Activated CD4-positive, alpha-beta T cell treated with anti-CD3 and anti-CD28 coated beads for 36 hours (primary cell): ENCODE measurements at regions not wholly inside any gene's neighbourhood (a gene's known extent, or its start where the extent isn't known, plus 50 kb on each side); places are given as distances from the start of the nearest gene placed in this dataset.

Experiments
- ATAC-seq: fragments of 200-7000 bp; cut with Tn5 transposase; one replicate; pipeline ENCODE4 v1.10.0; 2021; ENCODE audit warnings: mild to moderate bottlenecking, moderate library complexity
- CTCF ChIA-PET: fragments of 350-600 bp; sonication (Branson Sonifier 250); formaldehyde crosslinking; loops from one replicate; lab custom pipeline; 2021; ENCODE audit warnings: antibody characterized with exemption; lab: Charles Lee
- POLR2A ChIA-PET: fragments of 350-600 bp; sonication (Branson Sonifier 250); formaldehyde crosslinking; loops from one replicate; lab custom pipeline; 2021; ENCODE audit warnings: antibody characterized with exemption, inconsistent platforms; lab: Charles Lee
- DNase-seq: peaks from one replicate; pipeline ENCODE4 v3.0.0-alpha.2; 2020
- H3K27ac Mint-ChIP-seq: one replicate; pipeline ENCODE4 v1.8.0; 2021; ENCODE audit warnings: mixed read lengths
- H3K27me3 Mint-ChIP-seq: one replicate; pipeline ENCODE4 v1.8.0; 2021; ENCODE audit warnings: mixed read lengths
- H3K36me3 Mint-ChIP-seq: one replicate; pipeline ENCODE4 v1.8.0; 2021; ENCODE audit warnings: low read depth, mixed read lengths
- H3K4me1 Mint-ChIP-seq: one replicate; pipeline ENCODE4 v1.8.0; 2021; ENCODE audit warnings: mixed read lengths
- H3K4me3 Mint-ChIP-seq: one replicate; pipeline ENCODE4 v1.8.0; 2021; ENCODE audit warnings: mild to moderate bottlenecking, moderate library complexity, mixed read lengths
- H3K9me3 Mint-ChIP-seq: one replicate; pipeline ENCODE4 v1.8.0; 2021; ENCODE audit warnings: low read depth, mixed read lengths
- intact Hi-C, 2 experiments: fragments of 100-400 bp; cut with DNase I in 1 of 2; cut with micrococcal nuclease in 1 of 2; formaldehyde crosslinking; loops; one replicate each; pipeline versions ENCODE4 v1.14.2 to v1.15.1; 2022 to 2024; cut with DNase I, micrococcal nuclease

DNA sequence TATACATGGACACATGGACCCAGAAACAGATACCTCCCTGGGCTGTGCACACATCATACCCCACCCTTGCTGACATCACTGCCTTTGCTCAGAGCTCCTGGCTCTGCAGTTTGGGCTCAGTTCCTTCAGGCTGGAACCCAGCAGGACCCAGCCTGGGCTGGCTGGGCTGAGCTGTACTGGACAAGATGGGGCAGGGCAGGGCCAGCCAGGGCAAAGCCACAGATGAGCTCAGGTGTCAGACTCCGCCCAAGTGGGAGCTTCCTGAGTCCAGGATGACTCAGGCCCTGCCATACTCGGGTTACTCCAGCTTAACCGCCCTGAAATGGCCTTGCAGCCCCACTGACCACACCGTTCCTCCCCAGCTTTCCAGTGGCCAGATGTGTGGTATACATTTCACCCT is 284.9 kb downstream of the OSR1 start:
- ATAC-seq = no peak
- ChIA-PET CTCF (no interaction called here), POLR2A (no interaction called here)
- no peak overlapping the region for H3K27ac Mint-ChIP-seq
- DNase-seq = no peak
- no peaks in the 10 kb centered on the region for H3K9me3 Mint-ChIP-seq
- H3K27me3 Mint-ChIP-seq = no peaks in the 10 kb centered on the region
- no peaks in the 10 kb centered on the region for H3K36me3 Mint-ChIP-seq
- no peak overlapping the region for H3K4me3 Mint-ChIP-seq
- intact Hi-C loops = no loop called here
- H3K4me1 Mint-ChIP-seq = no peaks in the 10 kb centered on the region

- no peak for ATAC-seq
- Mint-ChIP-seq H3K27ac (no peak overlapping the region), H3K4me3 (no peak overlapping the region), H3K4me1 (no peaks in the 10 kb centered on the region), H3K9me3 (no peaks in the 10 kb centered on the region), H3K27me3 (no peaks in the 10 kb centered on the region), H3K36me3 (no peaks in the 10 kb centered on the region)
- intact Hi-C loops = no loop called here
- ChIA-PET CTCF (no interaction called here), POLR2A (no interaction called here)
- no peak for DNase-seq
Observed at GRCh38 chr2:19072161-19072560, 286.3 kb downstream of the OSR1 start.

- H3K27ac Mint-ChIP-seq = no peak overlapping the region
- H3K27me3 Mint-ChIP-seq = no peaks in the 10 kb centered on the region
- intact Hi-C loops = no loop called here
- H3K4me1 Mint-ChIP-seq = no peaks in the 10 kb centered on the region
- H3K4me3 Mint-ChIP-seq = no peak overlapping the region
- CTCF ChIA-PET = no interaction called here
- no peaks in the 10 kb centered on the region for H3K36me3 Mint-ChIP-seq
- POLR2A ChIA-PET = no interaction called here
- no peak for DNase-seq
- ATAC-seq = no peak
- H3K9me3 Mint-ChIP-seq = no peaks in the 10 kb centered on the region
Observed at GRCh38 chr2:19070886-19071285, 287.5 kb downstream of the OSR1 start.

GRCh38 chr2:19068206-19068605 is 290.2 kb downstream of the OSR1 start:
- Mint-ChIP-seq H3K4me3 (no peak overlapping the region), H3K36me3 (no peaks in the 10 kb centered on the region), H3K4me1 (no peaks in the 10 kb centered on the region), H3K27ac (no peak overlapping the region), H3K9me3 (no peaks in the 10 kb centered on the region), H3K27me3 (no peaks in the 10 kb centered on the region)
- intact Hi-C loops = no loop called here
- ChIA-PET CTCF (no interaction called here), POLR2A (no interaction called here)
- no peak for ATAC-seq
- no peak for DNase-seq

GRCh38 chr2:19062370-19062769 is 296.1 kb downstream of the OSR1 start:
- Mint-ChIP-seq H3K27ac (no peak overlapping the region), H3K4me1 (no peaks in the 10 kb centered on the region), H3K9me3 (no peaks in the 10 kb centered on the region), H3K27me3 (no peaks in the 10 kb centered on the region), H3K4me3 (no peak overlapping the region), H3K36me3 (no peaks in the 10 kb centered on the region)
- DNase-seq (no peak), ATAC-seq (no peak)
- intact Hi-C loops = no loop called here
- ChIA-PET POLR2A (no interaction called here), CTCF (interaction anchor here (0.7 kb wide), 1 partner anchor 798 kb away, joined by 3 read pairs; no protein-coding TSS in a partner anchor)

GRCh38 chr2:19059076-19059475 is 299.3 kb downstream of the OSR1 start:
- ATAC-seq = no peak
- H3K36me3 Mint-ChIP-seq = no peaks in the 10 kb centered on the region
- H3K4me1 Mint-ChIP-seq = no peaks in the 10 kb centered on the region
- intact Hi-C loops = no loop called here
- DNase-seq = no peak
- H3K4me3 Mint-ChIP-seq = no peak overlapping the region
- ChIA-PET POLR2A (no interaction called here), CTCF (no interaction called here)
- no peak overlapping the region for H3K27ac Mint-ChIP-seq
- no peaks in the 10 kb centered on the region for H3K27me3 Mint-ChIP-seq
- no peaks in the 10 kb centered on the region for H3K9me3 Mint-ChIP-seq

GRCh38 chr2:19051203-19051831 is 307.1 kb downstream of the OSR1 start:
- POLR2A ChIA-PET = no interaction called here
- no peak for ATAC-seq
- Mint-ChIP-seq H3K9me3 (peaks cover 3% of the 10 kb centered on the region), H3K4me1 (no peaks in the 10 kb centered on the region), H3K36me3 (no peaks in the 10 kb centered on the region), H3K4me3 (no peak overlapping the region), H3K27ac (no peak overlapping the region), H3K27me3 (no peaks in the 10 kb centered on the region)
- no peak for DNase-seq
- CTCF ChIA-PET = no interaction called here
- intact Hi-C loops = no loop called here

- no peak overlapping the region for H3K27ac Mint-ChIP-seq
- H3K27me3 Mint-ChIP-seq = no peaks in the 10 kb centered on the region
- ChIA-PET POLR2A (no interaction called here), CTCF (no interaction called here)
- DNase-seq (no peak), ATAC-seq (no peak)
- H3K9me3 Mint-ChIP-seq = peaks cover 3% of the 10 kb centered on the region
- intact Hi-C loops = no loop called here
- no peaks in the 10 kb centered on the region for H3K4me1 Mint-ChIP-seq
- H3K4me3 Mint-ChIP-seq = no peak overlapping the region
- no peaks in the 10 kb centered on the region for H3K36me3 Mint-ChIP-seq
Observed at GRCh38 chr2:19050354-19050753, 308.1 kb downstream of the OSR1 start.

DNA sequence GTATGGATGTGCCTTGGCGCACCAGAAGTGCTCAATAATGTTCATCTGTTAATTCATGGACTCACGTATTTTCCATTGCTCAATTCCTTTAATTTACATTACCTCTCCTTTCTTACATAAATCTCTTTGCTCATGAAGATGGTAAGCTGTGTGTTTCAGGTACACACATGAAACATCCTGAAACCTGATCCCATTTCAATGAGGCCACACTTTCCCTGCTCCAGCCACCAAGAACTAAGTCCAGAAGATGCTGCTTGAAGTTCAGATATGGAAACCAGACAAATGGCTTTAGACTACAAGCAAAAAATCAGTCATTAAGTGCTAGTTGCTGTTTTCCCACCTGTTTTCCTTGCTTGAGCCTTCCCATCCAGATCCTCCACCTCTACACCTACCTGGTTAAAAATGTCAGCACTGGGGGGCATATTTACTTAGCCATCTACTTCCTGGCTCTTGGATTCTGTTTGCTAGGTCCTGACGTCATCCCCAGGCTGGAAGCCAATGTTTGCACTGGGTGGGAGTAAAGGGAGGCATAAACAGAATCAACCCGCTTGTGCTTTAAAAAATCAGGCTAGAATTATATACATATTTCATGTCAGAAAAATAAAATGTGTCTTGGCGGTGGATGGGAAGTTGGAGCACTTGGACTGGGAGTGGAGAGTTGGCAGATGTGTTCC is 309.7 kb downstream of the OSR1 start:
- no peaks in the 10 kb centered on the region for H3K4me1 Mint-ChIP-seq
- DNase-seq (no peak), ATAC-seq (no peak)
- intact Hi-C loops = no loop called here
- POLR2A ChIA-PET = no interaction called here
- H3K36me3 Mint-ChIP-seq = no peaks in the 10 kb centered on the region
- H3K27ac Mint-ChIP-seq = no peak overlapping the region
- CTCF ChIA-PET = interaction anchor here (0.8 kb wide), 1 partner anchor 45 kb away, joined by 3 read pairs; no protein-coding TSS in a partner anchor
- no peak overlapping the region for H3K4me3 Mint-ChIP-seq
- H3K27me3 Mint-ChIP-seq = no peaks in the 10 kb centered on the region
- peaks cover 3% of the 10 kb centered on the region for H3K9me3 Mint-ChIP-seq

DNA sequence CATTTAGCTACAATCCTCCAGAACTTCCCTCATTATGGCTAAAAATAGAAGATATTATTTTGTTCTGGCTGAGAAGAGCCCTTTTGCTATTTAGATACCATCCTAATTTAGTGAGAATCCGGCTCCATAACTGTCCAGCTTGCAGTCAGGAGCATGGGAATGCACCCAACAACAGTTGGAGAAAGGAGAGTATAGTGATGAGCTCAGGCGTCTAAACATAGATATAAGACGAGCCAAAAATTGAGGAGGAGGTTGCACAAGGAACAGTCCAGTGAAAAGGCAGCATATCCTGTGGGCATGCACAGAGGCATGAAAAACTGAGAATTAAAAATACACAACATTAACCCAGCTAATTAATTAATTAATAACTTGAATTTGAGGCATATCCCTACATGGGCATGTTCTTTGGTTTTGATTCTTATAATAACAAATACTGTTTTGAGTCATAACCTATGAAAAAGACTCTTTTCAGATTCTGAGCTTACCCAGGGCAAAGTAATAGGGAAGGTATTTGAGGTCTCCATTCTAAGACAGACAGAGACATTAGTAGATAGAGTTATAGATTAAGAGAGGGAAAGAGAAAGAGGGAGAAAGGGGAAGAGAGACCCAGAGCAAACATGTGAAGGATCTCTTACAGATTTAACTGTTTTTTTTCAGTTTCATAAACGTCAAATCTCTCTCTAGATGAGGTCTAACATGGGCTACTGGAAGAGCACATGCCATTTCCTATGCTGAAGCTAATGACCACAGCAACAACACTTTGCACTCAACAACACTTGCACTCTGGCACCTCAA is 311.2 kb downstream of the OSR1 start:
- DNase-seq (no peak), ATAC-seq (no peak)
- ChIA-PET POLR2A (no interaction called here), CTCF (no interaction called here)
- no peaks in the 10 kb centered on the region for H3K27me3 Mint-ChIP-seq
- H3K4me1 Mint-ChIP-seq = no peaks in the 10 kb centered on the region
- no peak overlapping the region for H3K4me3 Mint-ChIP-seq
- no peaks in the 10 kb centered on the region for H3K36me3 Mint-ChIP-seq
- no peak overlapping the region for H3K27ac Mint-ChIP-seq
- H3K9me3 Mint-ChIP-seq = peaks cover 3% of the 10 kb centered on the region
- intact Hi-C loops = no loop called here

- POLR2A ChIA-PET = no interaction called here
- Mint-ChIP-seq H3K36me3 (no peaks in the 10 kb centered on the region), H3K27ac (no peak overlapping the region), H3K4me1 (no peaks in the 10 kb centered on the region), H3K4me3 (no peak overlapping the region), H3K9me3 (peaks cover 3% of the 10 kb centered on the region), H3K27me3 (no peaks in the 10 kb centered on the region)
- CTCF ChIA-PET = no interaction called here
- intact Hi-C loops = no loop called here
- no peak for DNase-seq
- ATAC-seq = no peak
Observed at GRCh38 chr2:19045151-19045550, 313.3 kb downstream of the OSR1 start.

DNA sequence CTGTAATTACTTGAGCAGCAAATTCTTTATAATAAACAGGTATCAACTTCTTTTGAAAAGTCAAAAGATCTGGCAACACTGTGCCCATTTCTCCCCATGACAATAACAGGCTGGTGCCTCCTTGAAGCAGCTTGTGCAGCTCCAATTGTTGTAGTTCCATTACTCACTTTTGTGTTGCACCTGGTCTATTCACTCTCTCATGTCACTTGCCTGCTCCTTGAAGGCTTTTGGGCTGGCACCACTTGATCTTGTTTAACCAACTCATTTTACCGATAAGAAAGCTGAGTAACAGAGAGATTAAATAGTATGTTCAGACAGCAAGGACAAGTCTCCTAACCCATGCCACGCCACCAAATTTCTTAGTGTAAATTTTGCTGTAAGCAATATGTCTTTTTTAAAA is 314.5 kb downstream of the OSR1 start:
- CTCF ChIA-PET = no interaction called here
- Mint-ChIP-seq H3K4me3 (no peak overlapping the region), H3K36me3 (no peaks in the 10 kb centered on the region), H3K27ac (no peak overlapping the region), H3K9me3 (peaks cover 3% of the 10 kb centered on the region), H3K27me3 (no peaks in the 10 kb centered on the region), H3K4me1 (no peaks in the 10 kb centered on the region)
- no peak for ATAC-seq
- POLR2A ChIA-PET = no interaction called here
- DNase-seq = no peak
- intact Hi-C loops = no loop called here
